Subcutaneous abdominal adipose tissue (tissue), 5 donors: ENCODE measurements at regions not wholly inside any gene's neighbourhood (a gene's known extent, or its start where the extent isn't known, plus 50 kb on each side); places are given as distances from the start of the nearest gene placed in this dataset.

Experiments
- H3K27ac ChIP-seq: one replicate; pipeline ENCODE4 v1.7.0; 2013; ENCODE audit warnings: low read depth, mild to moderate bottlenecking, inconsistent platforms, low read length, moderate library complexity
- H3K27me3 ChIP-seq, 5 donors: one replicate each; pipeline ENCODE4 v1.7.0; 2013; ENCODE audit warnings: low read length in 5 of 5, inconsistent platforms in 1 of 5; ENCODE audit not compliant: control insufficient read depth in 5 of 5, insufficient read depth in 4 of 5
- H3K36me3 ChIP-seq, 5 donors: one replicate each; pipeline ENCODE4 v1.7.0; 2013; ENCODE audit warnings: low read length in 5 of 5; ENCODE audit not compliant: control insufficient read depth in 5 of 5, insufficient read depth in 5 of 5
- H3K4me1 ChIP-seq, 5 donors: one replicate each; pipeline ENCODE4 v1.7.0; 2013; ENCODE audit warnings: low read length in 5 of 5, mild to moderate bottlenecking in 3 of 5, moderate library complexity in 1 of 5; ENCODE audit not compliant: control insufficient read depth in 5 of 5, insufficient read depth in 5 of 5
- H3K4me3 ChIP-seq, 5 donors: one replicate each; pipeline ENCODE4 v1.7.0; 2013; ENCODE audit warnings: low read length in 5 of 5, low read depth in 1 of 5
- H3K9ac ChIP-seq, 5 donors: one replicate each; pipeline ENCODE4 v1.7.0; 2013; ENCODE audit warnings: low read length in 5 of 5, mild to moderate bottlenecking in 4 of 5, moderate library complexity in 3 of 5
- H3K9me3 ChIP-seq, 5 donors: one replicate each; pipeline ENCODE4 v1.7.0; 2013; ENCODE audit warnings: low read length in 5 of 5; ENCODE audit not compliant: control insufficient read depth in 5 of 5
- donor health status: healthy.
- donor health status: healthy.
- donor health status: healthy.
- donor health status: healthy.
- donor health status: healthy.

- no peak overlapping the region for H3K27ac ChIP-seq
- H3K9ac ChIP-seq = no peak overlapping the region
- H3K36me3 ChIP-seq = no peaks in the 10 kb centered on the region
- H3K9me3 ChIP-seq = no peaks in the 10 kb centered on the region
- no peaks in the 10 kb centered on the region for H3K4me1 ChIP-seq
- no peak overlapping the region for H3K4me3 ChIP-seq
- H3K27me3 ChIP-seq = no peaks in the 10 kb centered on the region
Observed at GRCh38 chr18:28984731-28985130, 807.8 kb upstream of the CDH2 start.

DNA sequence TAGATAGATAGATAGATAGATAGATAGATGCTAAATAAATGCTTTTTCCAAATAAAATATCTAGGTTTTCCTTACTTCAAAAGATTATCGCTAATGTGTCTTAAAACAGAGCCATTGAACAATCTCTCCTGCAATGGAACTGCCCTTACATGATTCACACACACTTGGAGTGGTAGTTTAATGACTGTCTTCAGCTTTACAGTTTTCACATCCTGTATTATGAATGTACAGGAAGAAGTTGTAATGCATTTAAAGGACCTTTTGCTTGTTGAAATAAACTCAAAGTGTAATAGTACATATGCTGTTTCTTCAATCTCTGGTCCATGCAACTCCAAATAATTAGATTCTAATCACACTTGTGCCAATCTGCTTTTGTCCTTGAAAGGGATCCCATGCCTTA, 797.6 kb upstream of the CDH2 start:
- no peak overlapping the region for H3K27ac ChIP-seq
- no peak overlapping the region for H3K4me3 ChIP-seq
- H3K4me1 ChIP-seq = no peaks in the 10 kb centered on the region
- peaks cover 0 to 3% (median 0%) of the 10 kb centered on the region in 5 donors for H3K9me3 ChIP-seq
- no peaks in the 10 kb centered on the region for H3K36me3 ChIP-seq
- no peak overlapping the region for H3K9ac ChIP-seq
- no peaks in the 10 kb centered on the region for H3K27me3 ChIP-seq

- no peaks in the 10 kb centered on the region for H3K4me1 ChIP-seq
- H3K27ac ChIP-seq = no peak overlapping the region
- no peak overlapping the region for H3K9ac ChIP-seq
- peaks cover 0 to 3% (median 0%) of the 10 kb centered on the region in 5 donors for H3K9me3 ChIP-seq
- H3K36me3 ChIP-seq = no peaks in the 10 kb centered on the region
- no peak overlapping the region for H3K4me3 ChIP-seq
- H3K27me3 ChIP-seq = no peaks in the 10 kb centered on the region
Observed at GRCh38 chr18:28973324-28973723, 796.4 kb upstream of the CDH2 start.

DNA sequence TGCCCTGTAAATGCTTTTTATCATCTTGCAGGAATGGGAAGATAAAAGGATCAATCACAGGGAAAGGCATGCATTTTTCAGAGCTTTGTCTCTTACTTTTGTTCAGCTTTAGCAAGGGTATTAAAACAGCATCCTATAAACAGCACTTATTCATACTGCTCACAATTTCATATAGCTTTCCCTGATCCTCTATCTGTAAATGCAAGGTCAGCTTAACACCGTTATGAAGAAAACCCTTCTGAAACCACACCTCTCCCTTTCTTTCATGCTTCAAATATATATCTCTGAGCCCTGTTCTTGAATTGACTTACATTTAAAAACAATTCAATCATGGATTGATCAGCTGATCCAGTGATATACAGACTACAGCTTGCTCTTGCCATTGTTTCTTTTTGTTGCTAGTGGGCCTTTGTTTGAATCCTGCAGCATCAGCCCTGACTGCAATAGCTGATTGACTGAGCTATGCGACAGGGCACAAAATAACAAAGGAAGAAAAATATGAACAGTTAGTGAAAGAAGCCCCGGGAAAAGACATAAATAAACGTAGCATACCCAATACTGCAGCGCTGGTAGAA, 795.5 kb upstream of the CDH2 start:
- H3K4me3 ChIP-seq = no peak overlapping the region
- H3K27ac ChIP-seq = no peak overlapping the region
- H3K9ac ChIP-seq = no peak overlapping the region
- no peaks in the 10 kb centered on the region for H3K36me3 ChIP-seq
- no peaks in the 10 kb centered on the region for H3K27me3 ChIP-seq
- peaks cover 0 to 1% (median 0%) of the 10 kb centered on the region in 5 donors for H3K9me3 ChIP-seq
- no peaks in the 10 kb centered on the region for H3K4me1 ChIP-seq

- Histone ChIP-seq H3K4me1 (no peaks in the 10 kb centered on the region), H3K9me3 (no peaks in the 10 kb centered on the region), H3K36me3 (no peaks in the 10 kb centered on the region)
Observed at GRCh38 chr18:28963481-28963880, 786.6 kb upstream of the CDH2 start.

GRCh38 chr18:28961669-28962228, 784.8 kb upstream of the CDH2 start:
- Histone ChIP-seq H3K36me3 (no peaks in the 10 kb centered on the region), H3K9ac (no peak overlapping the region), H3K9me3 (no peaks in the 10 kb centered on the region), H3K4me3 (no peak overlapping the region), H3K27ac (no peak overlapping the region), H3K4me1 (no peaks in the 10 kb centered on the region), H3K27me3 (no peaks in the 10 kb centered on the region)

More at GRCh38 chr18:28963481-28963880, 786.6 kb upstream of the CDH2 start:
- H3K27ac ChIP-seq = no peak overlapping the region
- H3K4me3 ChIP-seq = no peak overlapping the region
- H3K9ac ChIP-seq = no peak overlapping the region
- H3K27me3 ChIP-seq = no peaks in the 10 kb centered on the region

DNA sequence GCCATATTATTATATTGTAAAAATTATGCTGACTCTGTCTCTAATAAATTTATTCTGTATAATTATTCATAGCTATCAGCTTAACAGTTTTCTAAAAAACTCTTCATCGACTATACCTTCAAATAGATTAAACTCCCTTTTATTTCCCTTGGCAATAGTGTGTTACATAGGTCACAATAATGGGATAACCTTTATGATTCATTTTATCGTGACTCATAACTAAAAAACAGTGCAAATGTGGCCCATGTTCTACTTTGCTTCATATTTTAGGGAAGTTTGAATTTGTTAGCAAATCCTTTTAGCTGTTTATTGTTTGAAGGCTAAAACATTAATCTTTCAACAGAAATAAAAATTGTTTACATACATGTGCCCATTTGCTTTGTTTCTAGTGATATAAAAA, 783.2 kb upstream of the CDH2 start:
- no peak overlapping the region for H3K9ac ChIP-seq
- H3K4me3 ChIP-seq = no peak overlapping the region
- H3K9me3 ChIP-seq = no peaks in the 10 kb centered on the region
- no peaks in the 10 kb centered on the region for H3K27me3 ChIP-seq
- H3K27ac ChIP-seq = no peak overlapping the region
- no peaks in the 10 kb centered on the region for H3K4me1 ChIP-seq
- no peaks in the 10 kb centered on the region for H3K36me3 ChIP-seq

DNA sequence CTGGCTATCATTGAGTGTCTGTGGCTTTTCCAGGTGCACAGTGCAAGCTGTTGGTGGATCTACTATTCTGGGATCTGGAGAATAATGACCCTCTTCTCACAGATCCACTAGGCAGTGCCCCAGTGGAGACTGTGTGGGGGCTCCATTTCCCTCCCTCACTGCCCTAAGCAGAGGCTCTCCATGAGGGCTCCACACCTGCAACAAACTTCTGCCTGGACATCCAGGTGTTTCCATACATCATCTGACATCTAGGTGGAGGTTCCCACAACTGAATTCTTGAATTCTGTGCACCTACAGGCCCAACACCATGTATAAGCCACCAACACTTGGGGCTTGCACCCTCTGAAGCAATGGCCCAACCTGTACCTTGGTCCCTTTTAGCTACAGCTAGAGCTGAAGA, 775.4 kb upstream of the CDH2 start:
- H3K27ac ChIP-seq = no peak overlapping the region
- no peak overlapping the region for H3K4me3 ChIP-seq
- H3K27me3 ChIP-seq = no peaks in the 10 kb centered on the region
- H3K4me1 ChIP-seq = no peaks in the 10 kb centered on the region
- H3K9ac ChIP-seq = no peak overlapping the region
- no peaks in the 10 kb centered on the region for H3K36me3 ChIP-seq
- H3K9me3 ChIP-seq = peaks cover 0 to 10% (median 0%) of the 10 kb centered on the region in 5 donors

DNA sequence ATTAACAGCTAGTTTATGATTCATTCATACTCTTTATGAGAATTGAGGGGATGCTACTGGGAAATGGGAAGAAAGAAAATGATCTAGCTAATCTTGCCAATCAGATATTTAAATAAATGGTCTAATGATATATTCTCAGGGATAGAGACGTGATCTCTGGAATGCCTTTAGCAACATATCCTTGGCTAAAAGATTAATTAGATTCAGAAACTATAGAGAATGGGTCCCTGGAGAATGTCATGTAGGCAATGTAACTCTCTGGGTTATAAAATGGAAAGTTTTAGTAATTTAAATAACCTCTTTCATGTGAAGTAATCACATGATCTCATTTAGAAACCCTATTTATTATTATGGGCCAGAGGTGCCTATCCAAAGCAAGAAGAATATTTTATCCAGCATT, 771.0 kb upstream of the CDH2 start:
- Histone ChIP-seq H3K27me3 (no peaks in the 10 kb centered on the region), H3K4me3 (no peak overlapping the region), H3K4me1 (no peaks in the 10 kb centered on the region), H3K27ac (no peak overlapping the region), H3K9ac (no peak overlapping the region), H3K9me3 (peaks cover 0 to 10% (median 6%) of the 10 kb centered on the region in 5 donors), H3K36me3 (no peaks in the 10 kb centered on the region)

DNA sequence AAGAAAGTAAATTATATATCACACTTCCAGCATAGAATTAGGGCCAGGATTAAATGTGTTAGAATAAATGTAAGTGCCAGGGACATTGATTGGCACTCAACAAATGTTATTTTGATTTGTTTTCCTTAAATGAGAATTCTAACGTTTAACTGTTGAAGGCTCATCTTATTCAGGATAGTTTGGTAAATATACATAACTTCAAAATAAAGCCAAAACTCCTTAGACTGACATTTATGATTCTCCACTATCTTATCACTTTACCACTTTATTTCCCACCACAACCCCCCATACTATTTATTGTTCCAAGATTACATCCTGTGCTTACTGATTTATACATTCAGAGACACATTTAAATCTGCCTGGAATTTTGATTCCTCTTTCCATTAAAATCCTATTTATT, 769.5 kb upstream of the CDH2 start:
- Histone ChIP-seq H3K36me3 (no peaks in the 10 kb centered on the region), H3K4me1 (no peaks in the 10 kb centered on the region), H3K27ac (no peak overlapping the region), H3K4me3 (no peak overlapping the region), H3K9me3 (peaks cover 0 to 6% (median 0%) of the 10 kb centered on the region in 5 donors), H3K9ac (no peak overlapping the region), H3K27me3 (no peaks in the 10 kb centered on the region)
